ENCODE measurements at regions not wholly inside any gene's neighbourhood (a gene's known extent, or its start where the extent isn't known, plus 50 kb on each side); places are given as distances from the start of the nearest gene placed in this dataset.

DNA sequence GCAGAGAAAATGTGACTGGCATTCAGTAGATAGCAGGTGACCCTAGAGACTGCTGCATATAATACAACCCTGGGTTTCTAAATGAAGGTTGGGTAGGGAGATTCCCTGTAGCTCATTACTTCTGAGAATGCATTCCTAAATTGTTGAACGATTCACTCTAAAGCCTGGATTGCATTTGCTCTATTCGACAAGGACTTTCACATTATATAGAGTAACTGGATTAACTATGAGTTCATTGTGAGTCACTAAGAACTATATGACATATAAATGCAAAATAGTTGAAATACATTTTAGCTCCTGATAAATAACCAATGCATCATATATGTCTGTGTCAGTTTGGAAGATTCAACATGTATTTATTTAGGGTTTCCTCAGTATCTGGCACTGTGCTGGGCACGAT, 294.7 kb upstream of the CCDC54 start (continued):
- TF ChIP-seq, protein P1, sequence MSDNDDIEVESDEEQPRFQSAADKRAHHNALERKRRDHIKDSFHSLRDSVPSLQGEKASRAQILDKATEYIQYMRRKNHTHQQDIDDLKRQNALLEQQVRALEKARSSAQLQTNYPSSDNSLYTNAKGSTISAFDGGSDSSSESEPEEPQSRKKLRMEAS (IDR thresholded peaks at IDR 0.05; ENCODE audit: low read depth): no peak

DNA sequence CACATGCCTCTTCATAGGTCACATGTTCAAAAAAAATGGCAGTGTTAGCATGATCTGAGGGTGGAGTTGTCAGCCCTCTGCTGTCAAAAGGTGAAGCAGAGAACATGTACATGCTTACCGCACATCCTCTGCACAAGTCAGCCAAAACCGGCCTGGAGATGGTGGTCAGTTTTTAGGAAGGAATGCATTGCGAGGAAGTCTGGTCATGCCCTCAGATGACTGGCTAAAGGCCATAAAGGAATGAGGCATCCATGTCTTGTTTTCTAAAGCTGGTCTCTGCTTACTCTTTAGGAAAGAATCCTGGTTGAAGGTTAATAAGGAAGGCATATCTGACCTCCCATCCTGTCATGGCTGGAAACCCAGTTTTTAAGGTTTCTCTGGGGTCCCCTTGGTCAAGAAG, 292.0 kb upstream of the CCDC54 start:
- TF ChIP-seq CTCF (IDR thresholded peaks at IDR 0.05) (no peak), RAD21 (IDR thresholded peaks at IDR 0.05; ENCODE audit: low read length) (no peak), SMC3 (IDR thresholded peaks at IDR 0.05; ENCODE audit: low read depth, low read length) (no peak), TCF12 (IDR thresholded peaks at IDR 0.05) (no peak), TEAD4 (IDR thresholded peaks at IDR 0.05; ENCODE audit: borderline replicate concordance, insufficient read depth) (no peak), MEF2A (IDR thresholded peaks at IDR 0.05; ENCODE audit: borderline replicate concordance, low read depth) (no peak), SIN3A (IDR thresholded peaks at IDR 0.05; ENCODE audit: borderline replicate concordance, low read depth, low read length) (no peak), YY1 (IDR thresholded peaks at IDR 0.05; ENCODE audit: low read depth) (no peak), CHD2 (IDR thresholded peaks at IDR 0.05; ENCODE audit: low read length, partially characterized antibody) (no peak), FOXM1 (IDR thresholded peaks at IDR 0.05; ENCODE audit: low read depth) (no peak), POLR2AphosphoS5 (IDR thresholded peaks at IDR 0.05; ENCODE audit: low read depth, low read length) (no peak)
- TF ChIP-seq, protein P2, sequence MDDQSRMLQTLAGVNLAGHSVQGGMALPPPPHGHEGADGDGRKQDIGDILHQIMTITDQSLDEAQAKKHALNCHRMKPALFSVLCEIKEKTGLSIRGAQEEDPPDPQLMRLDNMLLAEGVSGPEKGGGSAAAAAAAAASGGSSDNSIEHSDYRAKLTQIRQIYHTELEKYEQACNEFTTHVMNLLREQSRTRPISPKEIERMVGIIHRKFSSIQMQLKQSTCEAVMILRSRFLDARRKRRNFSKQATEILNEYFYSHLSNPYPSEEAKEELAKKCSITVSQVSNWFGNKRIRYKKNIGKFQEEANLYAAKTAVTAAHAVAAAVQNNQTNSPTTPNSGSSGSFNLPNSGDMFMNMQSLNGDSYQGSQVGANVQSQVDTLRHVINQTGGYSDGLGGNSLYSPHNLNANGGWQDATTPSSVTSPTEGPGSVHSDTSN (IDR thresholded peaks at IDR 0.05): no peak
- TF ChIP-seq, protein P3, sequence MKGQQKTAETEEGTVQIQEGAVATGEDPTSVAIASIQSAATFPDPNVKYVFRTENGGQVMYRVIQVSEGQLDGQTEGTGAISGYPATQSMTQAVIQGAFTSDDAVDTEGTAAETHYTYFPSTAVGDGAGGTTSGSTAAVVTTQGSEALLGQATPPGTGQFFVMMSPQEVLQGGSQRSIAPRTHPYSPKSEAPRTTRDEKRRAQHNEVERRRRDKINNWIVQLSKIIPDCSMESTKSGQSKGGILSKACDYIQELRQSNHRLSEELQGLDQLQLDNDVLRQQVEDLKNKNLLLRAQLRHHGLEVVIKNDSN (IDR thresholded peaks at IDR 0.05; ENCODE audit: borderline replicate concordance, low read depth): no peak
- Histone ChIP-seq H4K20me1 (ENCODE audit: insufficient read depth) (no peaks in the 10 kb centered on the region), H3K4me3 (ENCODE audit: low read depth in 2 of 2, low read length in 1 of 2) (no peak overlapping the region), H3K4me1 (ENCODE audit: control insufficient read depth in 1 of 2, insufficient read depth in 2 of 2, low read depth in 1 of 2, low read length in 1 of 2) (peaks cover 0 to 8% of the 10 kb centered on the region in 2 experiments; a peak in 1 of 4 replicates), H3K9me2 (no peaks in the 10 kb centered on the region), H3K36me3 (replicated peaks in 1 of 2; ENCODE audit: control insufficient read depth in 1 of 2, insufficient read depth in 2 of 2, low read length in 1 of 2) (no peaks in the 10 kb centered on the region), H3K9me3 (no peaks in the 10 kb centered on the region), H3K27me3 (ENCODE audit: insufficient read depth) (no peaks in the 10 kb centered on the region), H3K4me2 (no peak overlapping the region), H2AFZ (ENCODE audit: low read depth) (peak overlapping the region; percentile 24; the same call in 1 of the 2 replicates), H3K9ac (no peak overlapping the region), H3F3A (replicated peaks; ENCODE audit: insufficient read depth) (no peaks in the 10 kb centered on the region), H3K27ac (ENCODE audit: low read depth in 2 of 2, low read length in 1 of 2) (no peak overlapping the region), H3K79me2 (ENCODE audit: insufficient read depth) (no peaks in the 10 kb centered on the region)
- 95% methylated on average over 3 of the region's 3 CpGs for WGBS (ENCODE audit: low lambda C conversion rate)
- ChIA-PET POLR2A (no interaction called here), CTCF (interaction anchor here (1.0 to 1.5 kb wide), 2 partner anchors 21 to 33 kb away, joined by 3 to 5 read pairs; no protein-coding TSS in a partner anchor)
- DNase-seq: no peak

All from SK-N-SH (cell line).